Tibial artery (tissue), 4 donors: ENCODE measurements at regions not wholly inside any gene's neighbourhood (a gene's known extent, or its start where the extent isn't known, plus 50 kb on each side); places are given as distances from the start of the nearest gene placed in this dataset.

Experiments used
- DNase-seq, 2 donors: peaks; one replicate each; pipeline ENCODE4 v3.0.0-alpha.2; 2019
- H3K27ac ChIP-seq, 2 donors: fragments of 200-600 bp; sonication (generic) in 1 of 2; 1 replicate in 1 of 2; 2 replicates in 1 of 2; pipeline ENCODE4 v1.5.1; 2018 to 2019; ENCODE audit warnings: mild to moderate bottlenecking in 1 of 2
- H3K27me3 ChIP-seq, 2 donors: fragments of 200-600 bp; sonication (generic) in 1 of 2; one replicate each; pipeline versions ENCODE4 v1.5.1 to v1.6.0; 2016 to 2019
- H3K36me3 ChIP-seq, 3 donors: fragments of 200-600 bp; sonication (generic) in 2 of 3; one replicate each; pipeline ENCODE4 v1.5.1; 2016 to 2019; ENCODE audit warnings: mild to moderate bottlenecking in 2 of 3
- H3K4me1 ChIP-seq, 4 donors: fragments of 200-600 bp; sonication (generic) in 2 of 4; 1 replicate in 3 of 4; 2 replicates in 1 of 4; pipeline ENCODE4 v1.5.1; 2016 to 2019
- H3K4me3 ChIP-seq, 2 donors: fragments of 200-600 bp; sonication (generic) in 1 of 2; 1 replicate in 1 of 2; 2 replicates in 1 of 2; pipeline ENCODE4 v1.5.1; 2018 to 2019; ENCODE audit warnings: mild to moderate bottlenecking in 2 of 2
- H3K9me3 ChIP-seq, 3 donors: fragments of 200-600 bp; sonication (generic) in 1 of 3; one replicate each; pipeline ENCODE4 v1.5.1; 2016 to 2019
- CTCF ChIP-seq, 2 experiments: fragments of 200-600 bp in 1 of 2; fragments of 450-650 bp in 1 of 2; IDR thresholded peaks; one replicate each; pipeline ENCODE4 v1.5.1; 2017 to 2019; ENCODE audit warnings: antibody characterized with exemption in 2 of 2, mild to moderate bottlenecking in 1 of 2, moderate library complexity in 1 of 2
- intact Hi-C: fragments of 100-400 bp; cut with DNase I; formaldehyde crosslinking; loops from one replicate; pipeline ENCODE4 v1.15.0; 2023; ENCODE audit warnings: low total_unique reads

- Histone ChIP-seq H3K27ac (no peak overlapping the region), H3K9me3 (no peaks in the 10 kb centered on the region), H3K27me3 (no peaks in the 10 kb centered on the region), H3K4me3 (no peak overlapping the region), H3K4me1 (peaks cover 0 to 11% (median 8%) of the 10 kb centered on the region in 4 donors), H3K36me3 (no peaks in the 10 kb centered on the region)
- DNase-seq, result no peak
- TF ChIP-seq CTCF (IDR thresholded peaks at IDR 0.05), result no peak
- intact Hi-C loops, result no loop called here
Observed at GRCh38 chr11:104259121-104259610, 95.2 kb upstream of the PDGFD start.

DNA sequence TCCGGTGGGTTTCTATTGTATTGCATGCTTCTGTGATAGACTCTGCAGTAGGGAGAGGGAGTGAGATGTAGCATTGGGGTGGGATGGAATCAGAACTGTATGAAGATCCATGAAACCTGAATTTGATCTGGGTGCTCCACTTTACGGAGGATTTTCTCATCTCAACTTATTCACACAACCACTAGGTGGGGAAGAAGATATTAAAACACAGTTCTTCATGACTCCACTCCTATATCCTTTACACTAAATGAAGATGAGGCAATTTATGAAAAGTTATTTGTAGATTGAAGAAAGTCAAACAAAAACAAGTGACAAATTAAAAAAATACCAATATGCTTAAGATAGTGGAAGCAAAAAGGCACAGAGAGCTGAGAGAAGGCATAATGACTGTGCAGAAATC, 92.6 kb upstream of the PDGFD start:
- H3K36me3 ChIP-seq, result no peaks in the 10 kb centered on the region
- no peak for TF ChIP-seq CTCF (IDR thresholded peaks at IDR 0.05)
- peaks cover 0 to 11% (median 8%) of the 10 kb centered on the region in 4 donors for H3K4me1 ChIP-seq
- no peaks in the 10 kb centered on the region for H3K9me3 ChIP-seq
- H3K27ac ChIP-seq, result no peak overlapping the region
- intact Hi-C loops, result no loop called here
- H3K4me3 ChIP-seq, result no peak overlapping the region
- H3K27me3 ChIP-seq, result no peaks in the 10 kb centered on the region
- DNase-seq, result no peak

DNA sequence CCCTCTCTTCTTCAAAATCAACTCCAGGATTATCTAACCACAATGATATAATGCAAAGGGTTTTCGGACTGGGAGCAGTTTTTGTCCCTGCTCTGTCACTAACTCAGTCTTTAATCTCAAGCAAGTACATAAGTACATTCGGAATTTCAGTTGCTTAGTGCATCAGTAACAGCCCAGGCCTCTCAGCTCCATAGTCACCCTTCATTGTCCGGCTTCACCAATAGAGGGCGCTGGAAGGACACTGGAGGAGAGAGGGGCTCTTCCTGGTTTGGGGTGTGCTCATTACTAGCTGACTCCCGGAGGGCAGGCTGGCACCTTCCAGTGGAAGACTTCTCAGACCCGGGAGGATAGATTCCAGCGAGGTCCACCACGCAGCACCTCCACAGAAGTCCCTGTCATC, 90.4 kb upstream of the PDGFD start:
- no peak for TF ChIP-seq CTCF (IDR thresholded peaks at IDR 0.05)
- no peak for DNase-seq
- H3K36me3 ChIP-seq, result no peaks in the 10 kb centered on the region
- H3K27ac ChIP-seq, result no peak overlapping the region
- no peaks in the 10 kb centered on the region for H3K9me3 ChIP-seq
- peaks cover 0 to 11% (median 8%) of the 10 kb centered on the region in 4 donors for H3K4me1 ChIP-seq
- H3K4me3 ChIP-seq, result no peak overlapping the region
- intact Hi-C loops, result no loop called here
- H3K27me3 ChIP-seq, result no peaks in the 10 kb centered on the region

GRCh38 chr11:104246590-104246989, 82.6 kb upstream of the PDGFD start:
- intact Hi-C loops, result no loop called here
- DNase-seq, result no peak
- no peaks in the 10 kb centered on the region for H3K4me1 ChIP-seq
- no peak overlapping the region for H3K4me3 ChIP-seq
- H3K27me3 ChIP-seq, result no peaks in the 10 kb centered on the region
- H3K9me3 ChIP-seq, result no peaks in the 10 kb centered on the region
- no peak overlapping the region for H3K27ac ChIP-seq
- no peaks in the 10 kb centered on the region for H3K36me3 ChIP-seq
- no peak for TF ChIP-seq CTCF (IDR thresholded peaks at IDR 0.05)

DNA sequence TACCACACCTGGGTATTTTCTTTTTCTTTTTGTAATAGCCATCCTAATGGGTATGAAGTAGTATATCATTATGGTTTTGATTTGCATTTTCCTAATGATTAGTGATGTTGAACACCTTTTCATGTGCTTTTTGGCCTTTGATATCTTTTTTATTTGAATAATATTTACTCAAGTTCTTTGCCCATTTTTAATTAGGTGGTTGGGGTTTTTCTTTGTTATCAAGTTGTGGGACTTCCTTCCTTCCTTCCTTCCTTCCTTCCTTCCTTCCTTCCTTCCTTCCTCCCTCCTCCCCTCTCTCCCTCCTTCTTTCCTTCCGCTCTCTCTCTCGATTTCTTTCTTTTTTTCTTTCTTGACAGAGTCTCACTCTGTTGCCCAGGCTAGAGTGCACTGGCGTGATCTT, 75.0 kb upstream of the PDGFD start:
- no peak for DNase-seq
- Histone ChIP-seq H3K4me3 (no peak overlapping the region), H3K4me1 (no peaks in the 10 kb centered on the region), H3K27ac (no peak overlapping the region), H3K9me3 (no peaks in the 10 kb centered on the region), H3K27me3 (no peaks in the 10 kb centered on the region), H3K36me3 (no peaks in the 10 kb centered on the region)
- intact Hi-C loops, result no loop called here
- TF ChIP-seq CTCF (IDR thresholded peaks at IDR 0.05), result no peak

GRCh38 chr11:104225047-104225446, 61.1 kb upstream of the PDGFD start:
- intact Hi-C loops, result no loop called here
- H3K27me3 ChIP-seq, result no peaks in the 10 kb centered on the region
- no peak for TF ChIP-seq CTCF (IDR thresholded peaks at IDR 0.05)
- H3K4me1 ChIP-seq, result no peaks in the 10 kb centered on the region
- H3K4me3 ChIP-seq, result no peak overlapping the region
- DNase-seq, result no peak
- no peak overlapping the region for H3K27ac ChIP-seq
- H3K9me3 ChIP-seq, result no peaks in the 10 kb centered on the region
- no peaks in the 10 kb centered on the region for H3K36me3 ChIP-seq
